GM12873 (cell line): ENCODE measurements at regions not wholly inside any gene's neighbourhood (a gene's known extent, or its start where the extent isn't known, plus 50 kb on each side); places are given as distances from the start of the nearest gene placed in this dataset.

Source experiments
- CTCF ChIP-seq: IDR thresholded peaks from 2 replicates; pipeline ENCODE4 v1.5.1; 2012; ENCODE audit warnings: low read depth, mild to moderate bottlenecking, moderate library complexity, low read length, control low read depth; ENCODE audit not compliant: insufficient read depth; ENCODE audit errors: missing control alignments

GRCh38 chr2:43102366-43103092 lies 123.9 kb downstream of the ZFP36L2 start:
- TF ChIP-seq CTCF = no peak

- TF ChIP-seq CTCF = no peak
Measured at GRCh38 chr2:43101751-43102150, 124.7 kb downstream of the ZFP36L2 start.

- TF ChIP-seq CTCF = no peak
Measured at GRCh38 chr2:43100883-43101662, 125.3 kb downstream of the ZFP36L2 start.

GRCh38 chr2:43100362-43100882 lies 126.0 kb downstream of the ZFP36L2 start:
- no peak for TF ChIP-seq CTCF

- no peak for TF ChIP-seq CTCF
Measured at GRCh38 chr2:43099797-43100196, 126.6 kb downstream of the ZFP36L2 start.

GRCh38 chr2:43098539-43098938 lies 127.9 kb downstream of the ZFP36L2 start:
- TF ChIP-seq CTCF = no peak

- no peak for TF ChIP-seq CTCF
Measured at GRCh38 chr2:43097644-43098408, 128.6 kb downstream of the ZFP36L2 start.
